PC-9 (cell line): ENCODE measurements at regions not wholly inside any gene's neighbourhood (a gene's known extent, or its start where the extent isn't known, plus 50 kb on each side); places are given as distances from the start of the nearest gene placed in this dataset.

ENCODE experiments used
- BruUV-seq: library from RNA; stranded (reverse); fragments of 400-500 nt; replicated peaks from 2 replicates; lab custom pipeline; 2021; lab: Mats Ljungman, UMichigan
- CTCF ChIA-PET: fragments of 300-600 bp; sonication (Branson Sonifier 250); formaldehyde crosslinking; loops from one replicate; lab custom pipeline; 2022; ENCODE audit warnings: antibody characterized with exemption; lab: Charles Lee
- POLR2A ChIA-PET: fragments of 300-600 bp; sonication (Branson Sonifier 250); formaldehyde crosslinking; loops from one replicate; lab custom pipeline; 2022; ENCODE audit warnings: antibody characterized with exemption; ENCODE audit not compliant: unreplicated experiment; lab: Charles Lee
- DNase-seq, 2 experiments: peaks; one replicate each; pipeline versions ENCODE4 v3.0.0 to v3.0.0-alpha.2; 2015 to 2022; ENCODE audit warnings: mixed read lengths in 1 of 2
- H2AFZ ChIP-seq: fragments of 200-600 bp; sonication (generic); 2 replicates; pipeline ENCODE4 v1.8.1; 2017; ENCODE audit warnings: antibody characterized with exemption
- H3F3A ChIP-seq: fragments of 200-600 bp; sonication (generic); 2 replicates; pipeline ENCODE4 v1.8.1; 2017; ENCODE audit warnings: antibody characterized with exemption, mild to moderate bottlenecking, low read depth; ENCODE audit not compliant: insufficient read depth
- H3K27ac ChIP-seq: fragments of 200-600 bp; sonication (generic); 2 replicates; pipeline ENCODE4 v1.6.1; 2016; ENCODE audit warnings: mixed run types
- H3K27me3 ChIP-seq: fragments of 200-600 bp; sonication (generic); 2 replicates; pipeline ENCODE4 v1.6.1; 2016; ENCODE audit warnings: low read depth, mixed run types; ENCODE audit not compliant: insufficient read depth
- H3K36me3 ChIP-seq: fragments of 200-600 bp; sonication (generic); 2 replicates; pipeline ENCODE4 v1.6.1; 2016; ENCODE audit warnings: low read depth, mixed run types
- H3K4me1 ChIP-seq: fragments of 200-600 bp; sonication (generic); replicated peaks from 2 replicates; pipeline ENCODE4 v1.6.1; 2016; ENCODE audit warnings: mixed run types; ENCODE audit not compliant: insufficient read depth
- H3K4me2 ChIP-seq: fragments of 200-600 bp; sonication (generic); 2 replicates; pipeline ENCODE4 v1.6.1; 2017; ENCODE audit warnings: mixed run types
- H3K4me3 ChIP-seq: fragments of 200-600 bp; sonication (generic); 2 replicates; pipeline ENCODE4 v1.6.1; 2016; ENCODE audit warnings: mixed run types
- H3K79me2 ChIP-seq: fragments of 200-600 bp; sonication (generic); 2 replicates; pipeline ENCODE4 v1.6.1; 2017; ENCODE audit warnings: low read depth, mixed run types
- H3K9me2 ChIP-seq: fragments of 200-600 bp; sonication (generic); 2 replicates; pipeline ENCODE4 v1.8.1; 2017; ENCODE audit warnings: mild to moderate bottlenecking; ENCODE audit not compliant: insufficient read depth
- H3K9me3 ChIP-seq: fragments of 200-600 bp; sonication (generic); 2 replicates; pipeline ENCODE4 v1.8.1; 2016; ENCODE audit warnings: low read depth; ENCODE audit not compliant: insufficient read depth
- H4K20me1 ChIP-seq: fragments of 200-600 bp; sonication (generic); 2 replicates; pipeline ENCODE4 v1.8.1; 2017; ENCODE audit not compliant: insufficient read depth
- EZH2 ChIP-seq: fragments of 200-600 bp; sonication (generic); IDR thresholded peaks from 2 replicates; pipeline ENCODE4 v1.8.0; 2017; ENCODE audit warnings: antibody characterized with exemption, low read depth
- intact Hi-C: fragments of 100-400 bp; cut with micrococcal nuclease; formaldehyde crosslinking; loops from one replicate; pipeline ENCODE4 v1.10.0; 2022; ENCODE audit not compliant: unreplicated experiment
- TF ChIP-seq, protein P1 (sequence below): fragments of 200-600 bp; sonication (generic); conservative IDR thresholded peaks from 2 replicates; pipeline ENCODE4 v1.6.1; 2017; ENCODE audit warnings: mixed run types, antibody characterized with exemption, mild to moderate bottlenecking, moderate library complexity

DNA sequence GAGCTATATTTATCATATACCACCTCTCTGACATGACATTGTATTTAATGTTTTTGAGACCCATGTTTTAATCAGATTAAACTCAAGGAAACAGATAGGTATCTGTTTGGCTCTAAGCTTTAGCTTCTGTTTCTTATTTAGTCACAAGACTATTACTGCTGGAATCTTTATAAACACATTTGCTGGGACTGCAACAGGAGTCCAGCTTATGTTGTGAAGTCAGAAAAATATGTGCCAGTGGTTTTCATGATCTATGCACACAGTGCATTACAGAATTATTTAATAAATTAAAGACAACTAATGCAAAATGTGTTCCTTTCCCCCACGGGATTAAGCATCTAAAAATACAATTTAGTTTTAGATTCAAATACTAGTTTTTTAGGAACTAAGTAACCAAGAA lies 338.9 kb downstream of the ZEB2 start:
- CTCF ChIA-PET, result no interaction called here
- Histone ChIP-seq H4K20me1 (no peaks in the 10 kb centered on the region), H3K27ac (no peak overlapping the region), H3F3A (no peaks in the 10 kb centered on the region), H2AFZ (no peak overlapping the region), H3K4me3 (no peak overlapping the region), H3K9me3 (no peaks in the 10 kb centered on the region), H3K79me2 (no peaks in the 10 kb centered on the region), H3K4me2 (no peak overlapping the region), H3K27me3 (no peaks in the 10 kb centered on the region), H3K36me3 (no peaks in the 10 kb centered on the region), H3K9me2 (no peaks in the 10 kb centered on the region), H3K4me1 (no peaks in the 10 kb centered on the region)
- intact Hi-C loops, result no loop called here
- POLR2A ChIA-PET, result no interaction called here
- no peak for DNase-seq
- TF ChIP-seq, protein P1, sequence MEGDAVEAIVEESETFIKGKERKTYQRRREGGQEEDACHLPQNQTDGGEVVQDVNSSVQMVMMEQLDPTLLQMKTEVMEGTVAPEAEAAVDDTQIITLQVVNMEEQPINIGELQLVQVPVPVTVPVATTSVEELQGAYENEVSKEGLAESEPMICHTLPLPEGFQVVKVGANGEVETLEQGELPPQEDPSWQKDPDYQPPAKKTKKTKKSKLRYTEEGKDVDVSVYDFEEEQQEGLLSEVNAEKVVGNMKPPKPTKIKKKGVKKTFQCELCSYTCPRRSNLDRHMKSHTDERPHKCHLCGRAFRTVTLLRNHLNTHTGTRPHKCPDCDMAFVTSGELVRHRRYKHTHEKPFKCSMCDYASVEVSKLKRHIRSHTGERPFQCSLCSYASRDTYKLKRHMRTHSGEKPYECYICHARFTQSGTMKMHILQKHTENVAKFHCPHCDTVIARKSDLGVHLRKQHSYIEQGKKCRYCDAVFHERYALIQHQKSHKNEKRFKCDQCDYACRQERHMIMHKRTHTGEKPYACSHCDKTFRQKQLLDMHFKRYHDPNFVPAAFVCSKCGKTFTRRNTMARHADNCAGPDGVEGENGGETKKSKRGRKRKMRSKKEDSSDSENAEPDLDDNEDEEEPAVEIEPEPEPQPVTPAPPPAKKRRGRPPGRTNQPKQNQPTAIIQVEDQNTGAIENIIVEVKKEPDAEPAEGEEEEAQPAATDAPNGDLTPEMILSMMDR, result no peak
- no peak for TF ChIP-seq EZH2
- BruUV-seq, result no TSS peak

DNA sequence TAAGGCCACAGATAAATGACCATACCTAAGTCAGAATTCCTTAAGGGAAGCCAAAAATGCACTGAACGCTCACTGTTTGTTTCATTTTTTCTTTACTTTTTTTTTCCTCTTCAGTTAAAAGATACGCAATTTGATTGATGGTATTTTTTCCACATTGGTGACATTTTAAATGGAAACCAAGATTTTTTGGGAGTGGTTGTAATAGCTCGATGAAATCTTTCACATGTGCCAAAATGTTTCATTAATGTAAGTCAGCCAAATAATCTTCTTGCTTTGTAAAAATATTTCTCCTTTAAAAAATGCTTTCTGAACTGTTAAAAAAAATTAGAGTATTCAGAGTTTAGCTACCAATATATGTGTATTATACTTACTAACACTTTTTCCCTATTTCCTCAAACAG lies 339.8 kb downstream of the ZEB2 start:
- H3K4me2 ChIP-seq, result no peak overlapping the region
- no peaks in the 10 kb centered on the region for H3K9me2 ChIP-seq
- H2AFZ ChIP-seq, result no peak overlapping the region
- ChIA-PET POLR2A (no interaction called here), CTCF (no interaction called here)
- no peaks in the 10 kb centered on the region for H3K36me3 ChIP-seq
- DNase-seq, result no peak
- no TSS peak for BruUV-seq
- no peaks in the 10 kb centered on the region for H4K20me1 ChIP-seq
- no peaks in the 10 kb centered on the region for H3K4me1 ChIP-seq
- no peaks in the 10 kb centered on the region for H3K79me2 ChIP-seq
- no peak overlapping the region for H3K27ac ChIP-seq
- intact Hi-C loops, result no loop called here
- TF ChIP-seq EZH2, result no peak
- TF ChIP-seq, protein P1, result no peak
- no peaks in the 10 kb centered on the region for H3K9me3 ChIP-seq
- no peaks in the 10 kb centered on the region for H3K27me3 ChIP-seq
- no peak overlapping the region for H3K4me3 ChIP-seq
- no peaks in the 10 kb centered on the region for H3F3A ChIP-seq

DNA sequence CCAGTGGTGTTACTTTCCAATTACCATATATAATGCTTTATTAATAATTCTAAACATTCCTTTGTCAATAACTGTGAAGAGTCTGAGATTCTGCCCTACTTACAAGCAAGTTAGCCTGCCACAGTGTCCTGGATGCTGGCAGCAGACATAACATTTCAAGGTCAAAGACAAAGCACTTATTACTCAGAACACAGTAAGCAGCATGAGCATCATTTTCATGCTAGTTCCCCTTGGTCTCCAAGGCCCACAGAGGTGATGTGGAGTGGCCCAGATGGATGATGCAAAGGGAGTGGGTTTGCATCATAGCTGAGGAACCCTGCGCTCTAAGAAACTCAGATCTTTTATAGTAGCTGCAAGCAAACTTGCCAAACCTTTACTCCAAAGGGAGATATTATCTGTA lies 349.7 kb downstream of the ZEB2 start:
- Histone ChIP-seq H3K4me3 (no peak overlapping the region), H3K9me3 (no peaks in the 10 kb centered on the region), H2AFZ (no peak overlapping the region), H3F3A (no peaks in the 10 kb centered on the region), H3K27ac (no peak overlapping the region), H4K20me1 (no peaks in the 10 kb centered on the region), H3K9me2 (no peaks in the 10 kb centered on the region), H3K36me3 (no peaks in the 10 kb centered on the region), H3K4me1 (peaks cover 5% of the 10 kb centered on the region), H3K4me2 (no peak overlapping the region), H3K27me3 (no peaks in the 10 kb centered on the region), H3K79me2 (no peaks in the 10 kb centered on the region)
- BruUV-seq, result no TSS peak
- intact Hi-C loops, result no loop called here
- CTCF ChIA-PET, result no interaction called here
- POLR2A ChIA-PET, result no interaction called here
- no peak for DNase-seq
- TF ChIP-seq, protein P1, result no peak
- TF ChIP-seq EZH2, result no peak
